B cell (primary cell): ENCODE measurements at regions not wholly inside any gene's neighbourhood (a gene's known extent, or its start where the extent isn't known, plus 50 kb on each side); places are given as distances from the start of the nearest gene placed in this dataset.

Source experiments
- EZH2 ChIP-seq: IDR thresholded peaks from 2 replicates; pipeline ENCODE4 v1.6.1; 2012; ENCODE audit warnings: borderline replicate concordance, low read depth, mild to moderate bottlenecking, moderate library complexity, low read length; ENCODE audit not compliant: insufficient read depth, poor library complexity, severe bottlenecking
- TF ChIP-seq, protein P1 (sequence below): fragments of 200-600 bp; IDR thresholded peaks from one replicate; pipeline ENCODE4 v1.8.0; 2022; ENCODE audit warnings: antibody characterized with exemption, mild to moderate bottlenecking

DNA sequence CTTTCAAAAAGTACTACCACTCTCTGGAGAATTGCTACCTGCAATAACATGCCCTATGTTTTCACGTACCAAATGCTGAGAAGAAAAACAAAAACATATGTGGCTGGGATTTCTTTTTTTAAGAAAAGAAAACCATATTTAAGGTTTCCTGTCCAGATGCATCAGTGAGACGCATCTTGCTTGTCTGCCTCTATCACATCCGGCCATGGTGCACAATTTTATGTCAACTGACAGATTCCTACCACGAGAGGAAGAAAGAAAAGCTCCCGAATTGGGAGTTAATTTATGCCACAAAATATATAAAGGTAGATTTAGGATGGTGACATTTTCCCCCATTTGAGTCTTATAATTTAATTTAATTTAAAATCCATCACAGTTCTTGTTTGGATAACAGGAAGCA is 62.3 kb upstream of the COL24A1 start:
- TF ChIP-seq EZH2 = no peak
- TF ChIP-seq, protein P1, sequence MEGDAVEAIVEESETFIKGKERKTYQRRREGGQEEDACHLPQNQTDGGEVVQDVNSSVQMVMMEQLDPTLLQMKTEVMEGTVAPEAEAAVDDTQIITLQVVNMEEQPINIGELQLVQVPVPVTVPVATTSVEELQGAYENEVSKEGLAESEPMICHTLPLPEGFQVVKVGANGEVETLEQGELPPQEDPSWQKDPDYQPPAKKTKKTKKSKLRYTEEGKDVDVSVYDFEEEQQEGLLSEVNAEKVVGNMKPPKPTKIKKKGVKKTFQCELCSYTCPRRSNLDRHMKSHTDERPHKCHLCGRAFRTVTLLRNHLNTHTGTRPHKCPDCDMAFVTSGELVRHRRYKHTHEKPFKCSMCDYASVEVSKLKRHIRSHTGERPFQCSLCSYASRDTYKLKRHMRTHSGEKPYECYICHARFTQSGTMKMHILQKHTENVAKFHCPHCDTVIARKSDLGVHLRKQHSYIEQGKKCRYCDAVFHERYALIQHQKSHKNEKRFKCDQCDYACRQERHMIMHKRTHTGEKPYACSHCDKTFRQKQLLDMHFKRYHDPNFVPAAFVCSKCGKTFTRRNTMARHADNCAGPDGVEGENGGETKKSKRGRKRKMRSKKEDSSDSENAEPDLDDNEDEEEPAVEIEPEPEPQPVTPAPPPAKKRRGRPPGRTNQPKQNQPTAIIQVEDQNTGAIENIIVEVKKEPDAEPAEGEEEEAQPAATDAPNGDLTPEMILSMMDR = no peak
